IMR-90 (cell line): ENCODE measurements at regions not wholly inside any gene's neighbourhood (a gene's known extent, or its start where the extent isn't known, plus 50 kb on each side); places are given as distances from the start of the nearest gene placed in this dataset.

Source experiments
- ATAC-seq: fragments of 200-7000 bp; cut with Tn5 transposase; 2 replicates; pipeline ENCODE4 v1.9.1; 2020; ENCODE audit warnings: low read depth, mild to moderate bottlenecking, moderate library complexity
- BruUV-seq: library from RNA; stranded (reverse); fragments of 400-500 nt; replicated peaks from 2 replicates; lab custom pipeline; 2021; lab: Mats Ljungman, UMichigan
- CTCF ChIA-PET: fragments of 300-600 bp; formaldehyde crosslinking; extraction: SDS; loops from one replicate; lab custom pipeline; 2021; ENCODE audit warnings: antibody characterized with exemption; lab: Yijun Ruan, JAX
- POLR2A ChIA-PET: fragments of 300-600 bp; sonication (Branson Sonifier 250); formaldehyde crosslinking; loops from one replicate; lab custom pipeline; 2022; ENCODE audit warnings: antibody characterized with exemption; ENCODE audit not compliant: unreplicated experiment; lab: Charles Lee
- DNase-seq: peaks from one replicate; pipeline ENCODE4 v3.0.0; 2013
- H2AFZ ChIP-seq: replicated peaks from 2 replicates; pipeline ENCODE3; 2013; ENCODE audit warnings: low read length, mild to moderate bottlenecking; ENCODE audit not compliant: poor library complexity
- H2AK5ac ChIP-seq: 2 replicates; pipeline ENCODE4 v1.6.1; 2013; ENCODE audit warnings: low read depth, low read length, inconsistent platforms
- H2AK9ac ChIP-seq: replicated peaks from 2 replicates; pipeline ENCODE3; 2013; ENCODE audit warnings: mild to moderate bottlenecking, low read depth, low read length, moderate library complexity; ENCODE audit not compliant: poor library complexity
- H2BK120ac ChIP-seq: 2 replicates; pipeline ENCODE4 v1.6.1; 2013; ENCODE audit warnings: low read depth, low read length, inconsistent platforms
- H2BK15ac ChIP-seq: 3 replicates; pipeline ENCODE4 v1.6.1; 2013; ENCODE audit warnings: low read depth, low read length, inconsistent platforms
- H2BK20ac ChIP-seq: 2 replicates; pipeline ENCODE4 v1.6.1; 2013; ENCODE audit warnings: low read depth, mild to moderate bottlenecking, inconsistent platforms, low read length, moderate library complexity
- H2BK5ac ChIP-seq: 2 replicates; pipeline ENCODE4 v1.6.1; 2013; ENCODE audit warnings: mild to moderate bottlenecking, low read depth, low read length, inconsistent platforms; ENCODE audit not compliant: poor library complexity, severe bottlenecking
- H3K14ac ChIP-seq: replicated peaks from 2 replicates; pipeline ENCODE4 v1.6.1; 2013; ENCODE audit warnings: low read depth, low read length, inconsistent platforms
- H3K18ac ChIP-seq: 2 replicates; pipeline ENCODE4 v1.6.1; 2013; ENCODE audit warnings: low read depth, low read length, control low read depth
- H3K23ac ChIP-seq: 2 replicates; pipeline ENCODE4 v1.6.1; 2013; ENCODE audit warnings: low read depth, low read length, inconsistent platforms
- H3K27ac ChIP-seq: 2 replicates; pipeline ENCODE4 v1.5.1; 2013; ENCODE audit warnings: mild to moderate bottlenecking, control low read depth, low read length; ENCODE audit not compliant: insufficient read depth
- H3K27me3 ChIP-seq: 2 replicates; pipeline ENCODE4 v1.6.1; 2013; ENCODE audit warnings: low read length; ENCODE audit not compliant: control insufficient read depth, insufficient read depth
- H3K36me3 ChIP-seq: 2 replicates; pipeline ENCODE4 v1.6.1; 2013; ENCODE audit warnings: low read length, mixed read lengths; ENCODE audit not compliant: control insufficient read depth, insufficient read depth
- H3K4ac ChIP-seq: 2 replicates; pipeline ENCODE4 v1.6.1; 2013; ENCODE audit warnings: low read depth, low read length, inconsistent platforms
- H3K4me1 ChIP-seq: 2 replicates; pipeline ENCODE4 v1.6.1; 2013; ENCODE audit warnings: low read length, mixed read lengths; ENCODE audit not compliant: control insufficient read depth, insufficient read depth
- H3K4me2 ChIP-seq: 2 replicates; pipeline ENCODE4 v1.6.1; 2013; ENCODE audit warnings: low read depth, mild to moderate bottlenecking, control low read depth, low read length, moderate library complexity
- H3K4me3 ChIP-seq: 2 replicates; pipeline ENCODE4 v1.5.1; 2013; ENCODE audit warnings: low read depth, mild to moderate bottlenecking, control low read depth, low read length, moderate library complexity; ENCODE audit not compliant: insufficient read depth
- H3K56ac ChIP-seq: 2 replicates; pipeline ENCODE4 v1.6.1; 2013; ENCODE audit warnings: low read length, inconsistent platforms; ENCODE audit not compliant: insufficient read depth; ENCODE audit errors: extremely low read depth
- H3K79me1 ChIP-seq, 2 experiments: 2 replicates each; pipeline ENCODE4 v1.6.1; 2013; ENCODE audit warnings: low read length in 2 of 2, inconsistent platforms in 1 of 2, low read depth in 1 of 2
- H3K9ac ChIP-seq: 2 replicates; pipeline ENCODE4 v1.6.1; 2013; ENCODE audit warnings: low read depth, low read length, control low read depth
- H3K9me1 ChIP-seq: 2 replicates; pipeline ENCODE4 v1.6.1; 2013; ENCODE audit warnings: low read length, inconsistent platforms; ENCODE audit not compliant: insufficient read depth
- H3K9me3 ChIP-seq: 2 replicates; pipeline ENCODE4 v1.6.1; 2013; ENCODE audit warnings: low read length; ENCODE audit not compliant: control insufficient read depth, insufficient read depth
- H4K20me1 ChIP-seq: 2 replicates; pipeline ENCODE4 v1.6.1; 2013; ENCODE audit warnings: low read length, inconsistent platforms; ENCODE audit not compliant: insufficient read depth
- H4K5ac ChIP-seq: 2 replicates; pipeline ENCODE4 v1.6.1; 2013; ENCODE audit warnings: mild to moderate bottlenecking, low read depth, low read length, control low read depth
- H4K8ac ChIP-seq, 2 experiments: 2 replicates each; pipeline ENCODE4 v1.6.1; 2013; ENCODE audit warnings: low read depth in 2 of 2, low read length in 2 of 2, control low read depth in 1 of 2, inconsistent platforms in 1 of 2
- H4K91ac ChIP-seq: 2 replicates; pipeline ENCODE4 v1.6.1; 2013; ENCODE audit warnings: low read depth, low read length, inconsistent platforms; ENCODE audit not compliant: insufficient read depth
- CEBPB ChIP-seq: IDR thresholded peaks from 2 replicates; pipeline ENCODE4 v1.6.1; 2012; ENCODE audit warnings: low read depth, low read length, improper control_type of control experiment
- CHD1 ChIP-seq: IDR thresholded peaks from 2 replicates; pipeline ENCODE4 v1.6.1; 2012; ENCODE audit warnings: low read depth, low read length, improper control_type of control experiment
- ELK1 ChIP-seq: fragments of 150-350 bp; IDR thresholded peaks from 2 replicates; pipeline ENCODE4 v1.6.1; 2016; ENCODE audit warnings: low read depth, mild to moderate bottlenecking, low read length, moderate library complexity, borderline replicate concordance
- FOS ChIP-seq: fragments of 150-350 bp; IDR thresholded peaks from 2 replicates; pipeline ENCODE4 v1.6.1; 2016; ENCODE audit warnings: low read depth, low read length
- MAFK ChIP-seq: IDR thresholded peaks from 2 replicates; pipeline ENCODE4 v1.6.1; 2012; ENCODE audit warnings: low read depth, low read length, improper control_type of control experiment
- MAZ ChIP-seq: IDR thresholded peaks from 2 replicates; pipeline ENCODE4 v1.6.1; 2012; ENCODE audit warnings: low read depth, mild to moderate bottlenecking, low read length, improper control_type of control experiment, moderate library complexity, borderline replicate concordance
- MXI1 ChIP-seq: IDR thresholded peaks from 2 replicates; pipeline ENCODE4 v1.6.1; 2012; ENCODE audit warnings: low read depth, mild to moderate bottlenecking, low read length, moderate library complexity, borderline replicate concordance
- NFE2L2 ChIP-seq: fragments of 150-350 bp; IDR thresholded peaks from 2 replicates; pipeline ENCODE4 v1.6.1; 2016; ENCODE audit warnings: low read depth, mild to moderate bottlenecking, low read length
- POLR2A ChIP-seq: IDR thresholded peaks from 2 replicates; pipeline ENCODE4 v1.6.1; 2012; ENCODE audit warnings: mild to moderate bottlenecking, low read depth, low read length
- RAD21 ChIP-seq: IDR thresholded peaks from 2 replicates; pipeline ENCODE4 v1.6.1; 2012; ENCODE audit warnings: low read length, improper control_type of control experiment
- RCOR1 ChIP-seq: IDR thresholded peaks from 2 replicates; pipeline ENCODE4 v1.6.1; 2012; ENCODE audit warnings: mild to moderate bottlenecking, low read length, improper control_type of control experiment; ENCODE audit not compliant: insufficient replicate concordance
- RFX5 ChIP-seq: IDR thresholded peaks from 2 replicates; pipeline ENCODE4 v1.8.0; 2012; ENCODE audit warnings: low read depth, mild to moderate bottlenecking, low read length, moderate library complexity
- SMC3 ChIP-seq: fragments of 150-350 bp; IDR thresholded peaks from 2 replicates; pipeline ENCODE4 v1.6.1; 2016; ENCODE audit warnings: low read depth, mild to moderate bottlenecking, antibody characterized with exemption, low read length, moderate library complexity
- WGBS, 2 experiments: methylation state at CpG; one replicate each; pipeline versions ENCODE4 v1.1.5 to v1.1.7; 2013; ENCODE audit warnings: missing lambda C conversion rate in 2 of 2; ENCODE audit not compliant: insufficient read length in 1 of 2; ENCODE audit errors: extremely low coverage in 2 of 2; 5-methylcytosine and 5-hydroxymethylcytosine counted together
- dilution Hi-C: fragments of 300-500 bp; cut with HindIII; formaldehyde crosslinking; loops from one replicate; pipeline ENCODE4 v1.14.3; 2018; ENCODE audit warnings: low sequenced_read_pairs; ENCODE audit not compliant: unreplicated experiment
- in situ Hi-C: fragments of 300-500 bp; cut with MboI; formaldehyde crosslinking; loops from 3 replicates; pipeline ENCODE4 v1.14.3; 2019; ENCODE audit warnings: low sequenced_read_pairs, inconsistent platforms, mixed read lengths
- intact Hi-C: fragments of 100-400 bp; cut with micrococcal nuclease; formaldehyde crosslinking; loops from 2 replicates; pipeline ENCODE4 v1.10.0; 2022

- intact Hi-C loops (no loop called here), dilution Hi-C loops (no loop called here), in situ Hi-C loops (no loop called here)
- H3K23ac ChIP-seq, result no peak overlapping the region
- H3K9me1 ChIP-seq, result no peaks in the 10 kb centered on the region
- H3K56ac ChIP-seq, result no peak overlapping the region
- H3K9me3 ChIP-seq, result no peaks in the 10 kb centered on the region
- ChIA-PET CTCF (no interaction called here), POLR2A (no interaction called here)
- H4K8ac ChIP-seq, result no peak overlapping the region
- peaks cover 4% of the 10 kb centered on the region; the same call in 1 of the 2 replicates for H3K27me3 ChIP-seq
- no peak overlapping the region for H4K91ac ChIP-seq
- no peak overlapping the region for H3K4ac ChIP-seq
- DNase-seq (no peak), ATAC-seq (no peak)
- TF ChIP-seq CHD1 (no peak), RCOR1 (no peak), FOS (no peak), MAZ (no peak), MAFK (no peak), POLR2A (no peak), MXI1 (no peak), SMC3 (no peak), RAD21 (no peak), ELK1 (no peak), CEBPB (no peak), RFX5 (no peak), NFE2L2 (no peak)
- H3K27ac ChIP-seq, result no peak overlapping the region
- no peak overlapping the region for H2BK15ac ChIP-seq
- no peak overlapping the region for H2BK120ac ChIP-seq
- no peak overlapping the region for H3K9ac ChIP-seq
- no peak overlapping the region for H3K4me2 ChIP-seq
- H2AK5ac ChIP-seq, result no peak overlapping the region
- no peak overlapping the region for H3K4me3 ChIP-seq
- H3K79me1 ChIP-seq, result no peaks in the 10 kb centered on the region
- H2BK20ac ChIP-seq, result no peak overlapping the region
- no peaks in the 10 kb centered on the region for H4K20me1 ChIP-seq
- no peak overlapping the region for H3K14ac ChIP-seq
- no TSS peak for BruUV-seq
- H4K5ac ChIP-seq, result no peak overlapping the region
- H2AFZ ChIP-seq, result no peak overlapping the region
- no peaks in the 10 kb centered on the region for H3K36me3 ChIP-seq
- no peak overlapping the region for H3K18ac ChIP-seq
- no CpG with 5 or more reads among the region's 1 CpG for WGBS, 2 experiments
- H2AK9ac ChIP-seq, result no peak overlapping the region
- H2BK5ac ChIP-seq, result no peak overlapping the region
- H3K4me1 ChIP-seq, result no peaks in the 10 kb centered on the region
Observed at GRCh38 chr9:99744132-99744531, 77.6 kb upstream of the NR4A3 start.
